ENCODE measurements at regions not wholly inside any gene's neighbourhood (a gene's known extent, or its start where the extent isn't known, plus 50 kb on each side); places are given as distances from the start of the nearest gene placed in this dataset.

DNA sequence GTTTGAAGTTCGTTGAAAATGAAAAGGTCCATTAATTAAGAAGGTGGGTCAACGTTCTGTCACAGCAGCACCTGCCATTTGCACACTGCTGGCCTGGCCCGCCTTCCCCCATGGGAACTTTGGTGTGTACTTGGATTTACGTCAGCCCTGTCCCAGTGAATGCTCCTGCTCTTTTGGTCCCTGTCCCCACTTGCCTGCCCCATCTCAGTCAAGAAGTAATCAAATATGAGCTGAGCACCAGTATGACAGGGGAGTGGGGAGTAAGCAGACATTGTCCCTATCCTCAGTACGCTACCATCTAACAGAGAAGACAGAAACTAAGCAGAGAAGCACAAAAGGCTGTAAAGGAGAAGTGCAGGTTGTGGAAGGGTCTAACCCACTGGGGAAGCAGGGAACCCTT, 65.1 kb downstream of the SLC4A3 start:
- DNase-seq (ENCODE audit: low read depth): no peak
- no peak for TF ChIP-seq CTCF (conservative IDR thresholded peaks at IDR 0.05; ENCODE audit: low read depth, low read length)

GRCh38 chr2:219695145-219695709, 67.8 kb downstream of the SLC4A3 start:
- DNase-seq (ENCODE audit: low read depth): no peak
- TF ChIP-seq CTCF (conservative IDR thresholded peaks at IDR 0.05; ENCODE audit: low read depth, low read length): no peak
- H3K4me3 ChIP-seq (ENCODE audit: low read length): no peak overlapping the region

More for the DNA sequence above, 65.1 kb downstream of the SLC4A3 start:
- no peak overlapping the region for H3K4me3 ChIP-seq (ENCODE audit: low read length)

DNA sequence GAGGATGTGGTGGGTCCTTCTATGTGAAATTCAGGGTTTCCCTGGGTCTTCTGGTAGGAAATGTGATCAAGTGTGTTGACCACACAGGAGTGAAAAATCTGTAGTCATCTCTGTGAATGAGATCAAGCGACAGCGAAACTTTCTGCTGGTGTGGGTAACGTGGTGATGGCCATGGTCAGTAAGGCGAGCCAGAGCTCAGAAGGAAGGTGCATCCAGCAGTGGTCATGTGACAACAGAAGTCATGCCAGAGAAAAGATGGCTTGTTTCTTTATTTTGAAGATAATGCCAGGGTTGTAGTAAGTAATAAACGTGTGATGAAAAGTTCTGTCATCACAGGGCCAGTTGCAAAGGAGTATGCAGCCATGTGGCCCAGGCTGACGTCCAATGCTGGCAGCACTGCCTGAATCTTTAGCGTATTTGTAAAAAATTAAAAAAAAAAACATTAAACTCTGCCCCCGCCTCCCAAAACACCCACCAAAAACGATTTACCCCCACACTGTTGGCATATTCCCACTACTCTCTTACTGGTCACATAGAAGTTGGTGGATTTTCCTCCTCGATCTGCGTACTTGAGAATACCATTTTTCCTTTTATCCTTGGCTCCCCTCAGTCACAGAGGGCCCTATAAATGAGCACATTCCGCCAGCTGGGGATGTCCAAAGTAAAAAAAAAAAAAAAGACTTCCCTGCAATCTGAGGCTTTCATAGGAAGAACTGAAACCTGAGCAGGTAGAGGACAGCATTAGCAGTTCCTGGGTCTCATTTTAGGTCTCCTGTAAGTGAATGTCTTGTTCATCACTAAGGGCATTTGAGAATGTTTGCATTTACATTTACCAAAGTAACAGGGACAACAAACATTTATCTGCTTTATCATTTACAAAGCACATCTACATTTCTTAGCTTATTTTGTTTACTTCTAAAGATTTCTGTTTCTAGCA, 70.6 kb downstream of the SLC4A3 start:
- no peak for TF ChIP-seq CTCF (conservative IDR thresholded peaks at IDR 0.05; ENCODE audit: low read depth, low read length)
- H3K4me3 ChIP-seq (ENCODE audit: low read length): no peak overlapping the region
- DNase-seq (ENCODE audit: low read depth): no peak

GRCh38 chr2:219698748-219699439, 71.5 kb downstream of the SLC4A3 start:
- TF ChIP-seq CTCF (conservative IDR thresholded peaks at IDR 0.05; ENCODE audit: low read depth, low read length): no peak
- no peak for DNase-seq (ENCODE audit: low read depth)

DNA sequence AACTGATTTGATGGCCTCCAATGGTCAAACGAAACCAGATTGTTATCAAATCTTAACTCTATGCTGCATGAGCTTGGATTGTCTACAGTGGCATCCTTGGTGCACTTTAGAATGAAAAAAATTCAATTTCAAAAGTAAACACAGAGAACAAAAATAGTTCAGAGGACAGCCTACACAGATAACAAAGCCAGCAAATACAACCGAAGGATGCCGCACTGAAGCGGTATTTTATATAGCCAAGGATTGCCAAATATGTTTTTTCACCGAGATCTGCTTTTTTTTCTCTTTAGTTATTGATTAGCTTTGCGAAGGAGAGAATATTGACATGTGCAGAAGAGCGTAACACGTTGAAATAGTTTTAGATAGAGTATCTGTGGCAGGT, 72.0 kb downstream of the SLC4A3 start:
- H3K4me3 ChIP-seq (ENCODE audit: low read length): no peak overlapping the region
- DNase-seq (ENCODE audit: low read depth): no peak
- TF ChIP-seq CTCF (conservative IDR thresholded peaks at IDR 0.05; ENCODE audit: low read depth, low read length): no peak

More at GRCh38 chr2:219698748-219699439, 71.5 kb downstream of the SLC4A3 start:
- no peak overlapping the region for H3K4me3 ChIP-seq (ENCODE audit: low read length)

GRCh38 chr2:219701847-219702634, 74.6 kb downstream of the SLC4A3 start:
- no peak for DNase-seq (ENCODE audit: low read depth)
- H3K4me3 ChIP-seq (ENCODE audit: low read length): no peak overlapping the region
- TF ChIP-seq CTCF (conservative IDR thresholded peaks at IDR 0.05; ENCODE audit: low read depth, low read length): no peak
